DMS153 (cell line): ENCODE measurements at regions not wholly inside any gene's neighbourhood (a gene's known extent, or its start where the extent isn't known, plus 50 kb on each side); places are given as distances from the start of the nearest gene placed in this dataset.
"Not testable (repeated sequence)": the region's sequence is repeated elsewhere in the genome, so short reads cannot be mapped to it uniquely, and the experiment has no call there.

Source experiments
- DNase-seq: peaks from one replicate; lab custom pipeline; 2025; lab: John Stamatoyannopoulos, UW

DNA sequence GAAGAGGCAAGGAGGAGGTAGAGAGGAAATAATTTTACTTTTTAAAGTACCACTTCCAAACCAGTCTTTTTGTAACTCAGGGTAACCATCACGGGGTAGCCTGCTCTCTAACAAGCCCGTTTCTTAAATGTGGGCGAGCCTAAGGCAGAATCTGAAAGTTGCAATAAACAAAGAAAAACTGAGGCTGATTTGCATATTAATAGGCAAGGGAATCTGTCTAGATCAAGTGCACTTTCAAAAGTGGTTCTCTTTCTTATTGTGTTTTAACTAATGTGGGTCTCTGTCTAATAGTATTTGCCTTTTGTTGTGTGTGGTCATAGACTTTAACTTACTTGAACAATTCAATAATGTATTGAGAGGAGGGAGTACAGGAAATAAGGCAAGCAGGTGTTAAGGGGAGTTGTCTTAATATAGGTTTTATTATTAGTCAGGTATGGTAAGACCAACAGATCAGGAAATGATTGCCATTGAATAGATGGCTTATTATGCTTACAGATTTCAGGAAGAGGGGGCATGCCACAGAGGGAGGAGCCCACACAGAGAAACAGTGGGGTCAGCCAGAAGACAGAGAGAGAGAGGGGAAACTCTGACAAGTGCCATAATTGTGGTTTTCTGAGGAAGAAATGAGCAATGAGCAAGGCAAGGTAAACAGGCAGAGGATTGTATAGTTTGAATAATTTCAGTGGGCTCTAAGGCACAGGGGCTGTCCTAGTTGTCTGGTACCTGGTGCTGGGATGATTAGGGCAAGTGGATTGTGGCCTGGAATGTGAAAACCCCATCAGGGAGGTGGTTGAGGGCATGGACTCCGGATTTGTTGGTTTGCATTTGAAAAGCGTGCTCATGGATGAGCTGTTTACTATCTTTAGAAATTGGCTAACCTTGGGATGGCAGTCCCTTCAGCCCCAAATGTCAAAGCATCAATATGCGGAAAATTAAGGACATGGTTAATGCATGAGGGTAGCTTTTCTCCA, 237.2 kb downstream of the TOX3 start:
- no peak for DNase-seq

DNA sequence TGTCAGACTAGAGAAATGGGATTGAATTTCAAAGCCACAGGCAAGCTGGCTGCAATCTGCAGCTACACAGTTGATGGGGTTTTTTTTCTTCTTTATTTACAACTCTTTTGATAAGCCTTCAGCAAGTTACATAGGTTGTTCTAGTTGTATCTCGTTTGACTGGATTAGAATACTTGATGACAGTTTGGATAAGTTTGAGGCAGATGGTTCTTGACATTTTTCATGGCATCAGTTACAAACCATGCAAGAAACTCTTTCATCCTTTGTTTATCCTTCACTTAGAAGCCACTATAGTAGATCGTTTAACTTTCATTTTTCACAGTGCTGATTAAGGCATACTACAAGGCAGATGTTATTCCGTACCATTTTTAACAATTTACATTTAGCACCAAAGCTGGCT, 238.9 kb downstream of the TOX3 start:
- DNase-seq = peak; percentile 13

DNA sequence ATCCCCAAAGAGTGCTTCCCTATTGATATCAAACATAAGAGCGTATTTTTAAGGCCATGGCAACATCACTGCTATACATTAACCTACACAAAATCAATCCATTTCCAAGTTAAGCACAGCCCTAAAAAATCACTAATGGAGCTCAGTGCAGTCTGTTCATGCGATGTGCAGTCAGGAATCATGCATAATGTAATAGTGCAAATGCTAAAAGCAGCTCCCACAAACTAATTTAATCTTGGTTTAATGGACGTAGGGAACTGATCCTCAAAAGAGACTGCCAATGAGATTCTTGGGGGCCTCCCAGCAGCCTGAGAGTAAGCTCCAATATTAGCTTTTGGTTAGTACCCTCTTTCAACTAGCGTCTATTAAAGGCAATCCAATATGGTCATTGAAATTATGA, 245.9 kb downstream of the TOX3 start:
- DNase-seq = no peak

DNA sequence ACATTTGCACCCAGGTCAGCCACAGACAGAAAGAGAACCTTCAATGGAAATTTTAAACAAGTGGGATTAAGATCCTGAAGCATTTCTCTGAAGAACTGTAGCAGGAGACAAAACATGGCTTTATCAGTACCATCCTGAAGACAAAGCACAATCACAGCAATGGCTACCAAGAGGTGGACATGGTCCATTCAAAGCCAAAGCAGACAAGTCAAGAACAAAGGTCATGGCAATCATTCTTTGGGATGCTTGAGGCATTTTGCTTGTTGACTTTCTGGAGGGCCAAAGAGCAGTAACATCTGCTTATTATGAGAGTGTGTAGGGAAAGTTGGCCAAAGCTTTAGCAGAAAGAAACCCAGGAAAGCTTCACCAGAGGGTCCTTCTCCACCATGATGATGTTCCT, 248.2 kb downstream of the TOX3 start:
- DNase-seq = no peak

DNA sequence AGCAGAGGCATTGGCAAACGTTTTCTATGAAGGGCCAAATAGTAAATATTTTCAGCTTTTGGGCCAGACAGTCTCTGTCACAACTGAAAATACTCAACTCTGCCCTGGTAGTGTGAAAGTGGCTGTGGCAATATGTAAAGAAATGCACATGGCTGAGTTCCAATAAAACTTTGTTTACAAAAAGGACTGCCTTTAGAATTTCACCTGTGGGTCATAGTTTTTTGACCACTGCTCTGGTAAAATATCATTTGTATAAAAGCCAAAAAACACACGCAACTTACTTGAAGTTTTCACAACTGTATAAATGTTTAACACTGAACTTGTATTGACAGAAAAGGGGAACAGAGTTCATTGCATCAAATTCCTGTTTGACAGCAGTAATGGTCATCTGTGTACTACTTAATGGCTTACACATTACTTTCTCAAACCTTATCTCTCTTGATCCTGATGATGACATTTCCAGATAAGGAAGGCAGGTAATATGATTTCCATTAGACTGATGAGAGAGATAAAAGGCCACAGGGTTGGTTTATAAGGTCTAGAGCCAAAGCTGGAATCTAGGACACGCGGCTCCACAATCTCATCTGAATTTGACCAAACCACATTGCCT, 250.1 kb downstream of the TOX3 start:
- not testable (repeated sequence) for DNase-seq

DNA sequence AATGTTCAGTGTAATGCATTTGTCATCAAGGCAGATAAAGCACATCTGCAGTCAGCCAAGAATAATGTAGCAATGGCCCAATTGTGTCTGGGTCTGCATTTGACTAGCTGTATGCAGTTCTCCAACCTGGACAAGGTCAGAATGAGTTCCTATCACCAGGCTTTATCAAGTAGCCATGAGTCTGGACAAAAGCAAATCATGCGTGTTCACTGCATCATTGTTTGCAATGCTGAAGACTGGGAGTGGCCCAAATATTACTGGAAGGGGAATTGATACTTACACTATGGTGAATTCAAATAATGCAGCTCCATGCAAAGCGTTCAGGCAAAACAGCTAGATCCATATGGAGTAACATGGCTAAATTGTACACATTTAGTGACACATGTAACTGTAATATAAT, 250.9 kb downstream of the TOX3 start:
- no peak for DNase-seq

DNA sequence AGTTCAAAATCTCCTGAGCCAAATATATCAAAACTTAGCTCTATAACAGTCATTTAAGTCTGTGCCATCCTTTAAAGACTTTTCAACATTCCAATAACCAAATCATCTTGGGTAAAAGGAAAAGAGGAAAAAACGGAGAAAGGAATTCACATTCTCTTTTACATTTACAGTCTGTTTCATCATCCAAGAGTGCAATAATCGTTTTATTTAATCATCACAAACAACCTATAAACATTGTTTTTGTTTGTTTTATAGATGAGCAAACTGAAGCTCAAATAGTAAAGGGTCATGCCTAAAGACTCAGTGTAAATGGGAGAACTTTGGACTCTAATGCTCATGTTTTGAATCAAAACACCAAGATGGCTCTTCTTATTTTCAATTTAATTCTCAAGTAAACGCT, 252.3 kb downstream of the TOX3 start:
- no peak for DNase-seq

DNA sequence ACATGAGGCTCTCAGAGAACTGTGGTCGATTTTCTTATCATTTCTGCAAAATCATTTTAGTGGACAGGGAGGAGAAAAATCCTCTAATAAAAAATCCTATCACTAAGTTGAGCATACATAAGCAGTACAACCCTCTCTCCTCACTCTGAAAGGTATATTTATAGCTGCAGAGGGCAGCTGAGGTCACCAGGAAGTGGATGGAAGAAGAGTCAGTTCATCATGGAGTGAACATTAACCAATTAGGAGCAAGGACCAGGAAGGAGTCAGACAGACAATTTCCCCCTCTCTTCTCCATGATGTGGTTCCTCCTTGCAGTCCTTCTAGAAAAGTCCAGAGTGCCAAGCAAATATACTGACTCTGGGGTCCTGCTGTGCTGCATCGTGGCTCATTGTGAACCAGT, 253.7 kb downstream of the TOX3 start:
- DNase-seq = no peak

DNA sequence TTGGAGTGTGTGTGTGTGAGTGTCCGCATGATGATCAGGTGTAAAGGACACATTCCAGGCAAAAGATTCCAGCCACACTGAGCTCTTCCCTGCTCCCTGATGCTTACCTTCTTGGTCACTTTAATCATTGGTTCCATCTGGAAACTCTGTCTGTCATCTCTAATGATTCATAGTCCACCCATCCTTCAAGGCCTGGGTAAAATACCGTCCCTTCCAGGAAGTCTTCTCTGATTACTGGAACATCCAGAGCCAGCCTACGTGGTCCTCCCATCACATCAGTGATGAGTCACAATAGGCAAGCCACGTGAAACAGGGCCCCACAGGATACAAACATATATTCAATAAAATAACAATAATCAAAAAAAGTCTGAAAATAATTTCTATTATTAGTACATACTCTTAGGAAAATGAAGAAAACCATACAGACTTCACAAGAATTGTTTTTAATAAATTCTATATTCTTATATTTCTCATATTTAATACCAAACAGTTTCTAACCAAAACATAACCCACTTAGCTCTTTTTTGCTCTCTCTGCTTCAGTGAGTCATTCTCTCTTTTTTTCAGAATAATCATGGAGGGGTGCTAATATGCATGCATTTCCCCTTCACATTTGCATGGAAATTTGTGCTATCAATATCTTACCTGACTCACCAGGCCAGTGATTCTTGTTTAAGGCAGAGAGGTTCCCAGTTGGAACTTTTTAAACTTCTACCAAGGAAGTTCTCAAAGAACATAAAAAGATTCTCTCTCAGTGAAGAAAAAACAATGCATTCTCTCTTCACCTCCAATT, 263.2 kb downstream of the TOX3 start:
- no peak for DNase-seq

DNA sequence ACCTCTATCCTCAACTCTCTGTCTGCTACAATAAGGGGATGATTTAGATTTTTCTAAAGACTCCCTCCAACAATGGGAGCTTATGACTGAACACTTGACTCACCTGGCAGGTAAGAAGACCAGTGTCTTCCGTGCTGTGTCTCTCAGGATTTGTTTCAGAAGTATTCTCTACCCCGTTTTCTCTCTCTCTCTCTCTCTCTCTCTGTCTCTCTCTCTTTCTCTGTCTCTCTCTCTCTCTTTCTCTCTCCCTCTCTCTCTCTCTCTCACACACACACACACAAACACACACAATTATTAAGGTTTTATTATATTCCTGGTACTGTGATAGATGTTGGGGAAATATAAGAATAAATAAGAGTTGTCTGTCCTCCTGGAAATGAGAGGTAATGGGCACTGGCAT, 263.9 kb downstream of the TOX3 start:
- DNase-seq = no peak

DNA sequence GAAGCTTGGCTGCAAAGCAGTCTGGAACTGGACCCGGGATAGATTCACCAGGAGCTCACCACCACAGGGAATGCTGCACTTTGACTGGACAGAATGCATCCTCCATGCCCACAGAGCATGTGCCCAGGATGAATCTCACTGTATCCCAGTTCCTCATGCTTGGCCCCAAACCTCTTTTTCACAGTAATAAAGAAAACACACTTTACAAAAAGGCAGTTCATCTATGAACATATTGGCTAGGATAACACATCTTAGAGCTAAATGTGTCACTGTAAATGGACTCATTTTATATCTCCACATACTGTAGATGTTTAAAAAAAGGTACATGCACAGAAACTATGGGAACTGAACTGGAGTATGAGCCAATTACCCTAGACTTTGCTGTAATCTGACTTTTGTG, 266.9 kb downstream of the TOX3 start:
- DNase-seq = no peak

DNA sequence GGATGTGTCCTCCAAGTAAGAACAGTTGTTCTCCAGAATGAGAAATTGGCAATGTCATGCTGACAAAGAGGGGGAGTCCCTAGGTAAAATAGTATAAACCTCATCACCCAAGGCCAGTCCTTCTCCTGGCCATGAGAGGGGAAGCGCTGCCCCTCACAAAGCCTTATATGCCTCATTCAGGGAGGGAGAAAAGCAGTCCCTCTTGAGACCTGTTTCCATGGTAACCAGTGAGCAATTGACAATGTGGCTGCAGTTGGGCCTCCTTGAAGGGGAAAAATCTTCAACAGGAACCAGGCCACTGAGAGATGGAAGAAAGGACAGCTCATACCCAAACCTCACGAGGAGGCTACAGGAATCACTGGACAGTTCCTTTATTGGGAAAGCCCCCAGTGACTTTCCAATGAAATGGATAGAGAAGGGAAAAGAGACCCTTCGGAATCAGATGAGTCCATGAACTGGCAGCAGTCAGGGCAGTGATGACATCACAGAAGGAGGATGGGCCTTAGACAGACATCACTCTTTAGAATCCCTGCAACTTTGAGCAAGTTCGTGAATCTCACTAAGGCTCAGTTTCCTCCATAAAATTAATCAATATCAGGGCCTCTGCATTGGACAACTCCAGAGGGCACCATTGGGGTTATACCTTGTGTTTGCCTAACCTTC, 275.7 kb downstream of the TOX3 start:
- no peak for DNase-seq

DNA sequence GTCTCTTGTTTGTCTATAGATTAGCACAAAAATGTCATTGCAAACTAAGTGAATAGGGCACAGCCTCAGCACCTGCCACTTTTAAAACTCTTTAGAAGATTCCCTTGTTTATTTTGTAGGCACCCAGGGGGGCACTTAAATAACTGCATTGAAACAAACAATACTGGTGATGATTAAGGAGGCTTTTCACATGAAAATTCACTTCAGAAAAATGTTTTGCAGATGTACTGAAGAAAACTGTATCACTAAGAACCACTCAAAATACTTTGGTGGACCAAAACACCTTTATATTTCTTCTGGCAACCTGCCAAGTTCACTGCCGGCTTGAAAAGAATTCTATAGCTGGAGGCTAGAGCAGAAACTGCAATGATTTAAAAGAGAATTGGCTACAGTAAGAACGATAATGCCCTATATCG, 281.5 kb downstream of the TOX3 start:
- peak; percentile 75 for DNase-seq

DNA sequence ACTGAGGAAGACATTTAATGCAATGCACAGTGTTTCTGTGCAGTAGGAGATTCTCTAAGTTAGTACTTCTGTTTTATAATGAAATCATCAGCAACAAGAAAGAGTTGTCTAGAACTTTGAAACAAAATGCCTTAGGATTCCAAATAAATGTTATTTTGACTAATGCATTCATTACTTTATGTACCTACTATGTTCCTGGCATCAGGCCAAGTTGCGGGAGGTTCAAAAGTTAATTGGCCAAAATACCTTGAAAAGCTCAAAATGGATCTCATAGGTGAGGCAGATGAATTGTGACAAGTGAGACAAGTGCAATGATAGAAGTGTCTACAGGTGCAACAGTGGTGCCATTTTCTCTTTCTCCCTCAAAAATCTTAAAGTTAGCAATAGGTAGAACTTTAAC, 289.4 kb downstream of the TOX3 start:
- no peak for DNase-seq

DNA sequence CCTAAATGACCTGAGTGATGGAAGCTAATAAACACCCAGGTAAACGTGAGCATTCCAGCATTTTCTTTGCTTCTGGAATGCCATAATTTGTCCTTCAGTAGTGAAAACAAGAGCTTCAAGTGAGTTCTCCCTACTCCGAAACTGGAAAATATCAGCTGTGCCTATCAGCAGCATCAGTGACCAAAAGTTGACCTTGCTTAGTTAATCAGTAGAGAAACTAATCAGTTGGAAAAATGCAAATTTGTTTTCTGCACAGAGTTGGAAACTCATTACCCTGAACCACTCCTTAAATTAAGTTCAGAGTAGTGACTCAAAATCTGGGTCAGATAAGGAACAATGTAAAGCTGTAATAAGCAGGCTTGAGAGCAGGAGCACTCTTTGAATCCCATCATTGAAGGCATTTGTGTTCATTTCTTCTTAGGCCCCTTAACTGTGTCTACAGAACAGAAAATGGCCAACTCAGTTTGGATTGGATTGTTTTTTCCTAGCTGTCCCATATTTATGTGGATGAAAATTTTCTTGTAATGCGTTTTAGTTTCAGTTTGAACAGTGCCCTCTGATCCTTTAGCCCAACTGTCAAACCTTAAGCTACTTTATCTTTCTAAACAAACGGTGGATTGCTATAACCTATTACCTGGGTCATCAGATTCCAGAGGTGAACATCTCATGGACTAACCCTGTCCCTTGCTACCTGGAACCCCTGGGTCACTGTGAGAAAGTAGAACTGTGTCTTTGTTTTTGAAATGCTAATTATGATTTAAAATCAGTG, 290.4 kb downstream of the TOX3 start:
- no peak for DNase-seq

DNA sequence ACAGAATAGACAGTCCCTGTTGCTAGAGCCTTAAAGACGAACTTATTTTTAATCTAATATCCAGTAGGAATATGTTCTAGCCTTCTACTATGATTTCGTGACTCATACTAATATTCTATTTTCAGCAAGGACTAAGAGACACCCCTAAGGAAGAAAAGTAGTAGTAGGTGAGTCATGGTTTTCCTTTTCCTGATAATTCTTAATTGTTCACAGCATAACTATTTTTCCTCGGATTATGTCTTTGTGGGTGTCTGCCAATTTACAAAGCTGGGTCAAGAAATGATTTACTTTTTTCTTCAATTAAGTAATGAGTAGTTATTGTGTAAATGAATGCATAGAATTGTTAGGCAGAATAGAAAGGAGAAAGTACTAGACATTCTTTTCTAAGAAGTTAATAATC, 292.2 kb downstream of the TOX3 start:
- DNase-seq = no peak

DNA sequence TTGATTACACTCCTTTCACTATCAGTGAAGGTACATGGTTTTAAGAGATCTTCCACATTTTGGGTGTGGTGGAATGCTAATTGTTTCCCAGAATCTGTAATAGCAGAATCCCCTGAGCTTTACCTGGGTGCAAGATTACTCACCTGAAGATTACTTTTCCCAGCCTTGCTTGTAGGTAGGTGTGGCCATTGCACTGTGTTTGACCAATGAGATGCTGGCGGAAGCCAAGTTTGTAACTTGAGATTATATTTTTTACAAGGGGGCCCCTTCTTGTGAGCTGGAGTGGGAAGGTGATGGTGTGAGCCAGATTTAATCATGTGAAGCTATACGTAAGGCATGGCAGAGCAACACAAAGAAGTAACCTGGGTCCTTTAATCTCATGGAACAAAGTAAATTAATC, 294.3 kb downstream of the TOX3 start:
- DNase-seq = no peak

DNA sequence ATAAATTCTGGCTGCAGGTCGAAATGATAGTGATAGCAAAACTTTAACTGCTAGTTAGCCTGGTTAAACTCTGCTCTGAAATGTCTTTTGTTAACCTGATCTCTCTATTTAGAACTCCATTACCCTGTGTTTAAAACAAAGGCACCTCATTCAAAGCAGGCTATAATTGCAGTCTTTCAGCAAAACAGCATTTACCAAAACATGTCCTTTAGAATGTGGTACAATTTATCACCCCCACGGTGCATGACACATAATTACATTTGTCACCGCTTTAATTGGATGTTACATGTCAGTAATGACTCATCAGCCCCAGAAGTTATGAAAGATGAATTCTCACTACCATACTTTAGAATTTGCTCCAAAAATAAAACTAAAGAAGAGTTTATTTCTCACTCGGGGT, 295.4 kb downstream of the TOX3 start:
- DNase-seq = no peak

DNA sequence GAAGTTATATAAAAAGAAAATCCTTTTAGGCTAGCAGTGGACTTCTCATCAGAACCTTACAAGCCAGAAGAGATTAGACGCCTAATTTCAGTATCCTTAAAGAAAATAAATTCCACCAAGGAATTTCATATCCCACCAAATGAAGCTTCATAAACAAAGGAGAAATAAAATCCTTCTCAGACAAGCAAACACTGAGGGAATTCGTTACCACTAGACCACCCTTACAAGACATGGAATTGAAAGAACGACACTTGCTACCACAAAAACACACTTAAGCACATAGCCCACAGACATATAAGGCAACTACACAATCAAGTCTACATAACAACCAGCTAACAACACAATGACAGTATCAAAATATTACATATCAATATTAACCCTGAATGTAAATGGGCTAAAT, 299.2 kb downstream of the TOX3 start:
- no peak for DNase-seq

DNA sequence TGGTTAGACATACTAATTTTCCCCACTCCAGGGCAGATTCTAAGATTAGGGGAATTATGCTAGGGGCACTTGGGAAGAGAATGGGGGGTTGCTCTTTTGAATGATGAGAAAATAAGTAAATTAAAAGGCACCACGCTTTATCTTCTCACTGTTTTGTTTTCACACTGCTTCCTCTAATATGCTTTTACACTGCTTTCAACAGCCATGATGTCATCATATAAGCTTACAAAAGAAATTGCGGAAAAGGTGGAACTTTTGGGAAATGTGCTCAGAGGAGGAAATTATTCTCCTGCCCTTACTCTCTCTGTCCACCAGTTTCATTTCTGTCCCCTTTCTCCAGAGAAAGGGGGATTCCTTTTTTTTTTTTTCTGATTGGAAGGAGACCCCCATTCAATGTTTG, 308.2 kb downstream of the TOX3 start:
- no peak for DNase-seq

DNA sequence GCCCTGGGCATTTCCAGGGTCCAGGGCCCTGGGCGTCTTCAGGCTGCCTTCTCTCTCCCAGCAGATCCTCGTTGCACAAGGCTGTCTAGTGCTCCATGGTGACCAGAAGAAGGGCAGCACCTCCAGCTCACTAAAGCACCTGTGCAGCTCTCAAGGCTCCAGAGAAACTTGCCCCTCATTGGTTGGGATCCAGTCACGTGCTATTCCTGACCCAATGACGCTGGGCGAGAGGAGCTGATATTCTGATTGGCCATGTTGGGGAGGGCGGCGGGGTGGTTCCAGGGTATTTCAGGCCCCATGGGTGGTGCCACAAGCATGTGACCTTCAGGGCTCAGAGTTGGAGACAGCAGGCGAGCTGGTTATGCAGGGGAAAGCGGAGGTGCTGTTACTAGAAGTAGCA, 309.1 kb downstream of the TOX3 start:
- no peak for DNase-seq

DNA sequence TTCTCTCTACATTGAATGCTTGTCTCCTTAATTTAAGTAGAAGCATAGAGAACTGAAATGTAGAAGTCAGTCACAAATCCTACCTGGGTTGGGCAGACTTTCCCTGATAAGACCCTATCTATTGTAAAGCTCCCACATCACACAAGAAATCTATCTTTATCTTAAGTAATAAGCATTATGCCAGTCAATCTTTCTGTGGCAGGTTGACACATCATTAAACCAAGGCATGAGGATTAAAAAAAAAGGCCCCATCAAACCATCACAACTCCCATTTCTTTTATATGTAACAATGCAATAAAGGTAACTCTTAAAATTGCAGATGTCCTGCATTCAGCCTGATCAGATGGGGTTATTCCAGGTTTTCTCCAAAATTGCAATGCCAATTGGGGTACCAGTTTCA, 311.8 kb downstream of the TOX3 start:
- no peak for DNase-seq
